GM03348 (cell line): ENCODE measurements at regions not wholly inside any gene's neighbourhood (a gene's known extent, or its start where the extent isn't known, plus 50 kb on each side); places are given as distances from the start of the nearest gene placed in this dataset.

ENCODE experiments used
- DNase-seq: peaks from one replicate; pipeline ENCODE4 v3.0.0; 2012; ENCODE audit warnings: low spot score

DNA sequence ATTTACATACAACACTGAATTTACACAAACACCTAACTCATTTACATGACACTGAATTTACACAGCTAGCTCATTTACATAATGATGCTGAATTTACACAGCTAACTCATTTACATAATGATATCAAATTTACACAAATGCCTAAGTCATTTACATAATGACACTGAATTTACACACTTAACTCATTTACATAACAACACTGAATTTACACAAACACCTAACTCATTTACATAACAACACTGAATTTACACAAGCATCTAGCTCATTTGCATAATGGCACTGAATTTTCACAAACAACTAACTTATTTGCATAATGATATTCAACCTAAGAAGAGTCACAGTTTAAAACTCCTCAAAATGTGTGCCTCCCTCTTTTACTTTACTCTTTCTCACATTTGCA is 511.7 kb downstream of the GALR1 start:
- DNase-seq = no peak

- no peak for DNase-seq
Observed at GRCh38 chr18:77762014-77762413, 512.4 kb downstream of the GALR1 start.

DNA sequence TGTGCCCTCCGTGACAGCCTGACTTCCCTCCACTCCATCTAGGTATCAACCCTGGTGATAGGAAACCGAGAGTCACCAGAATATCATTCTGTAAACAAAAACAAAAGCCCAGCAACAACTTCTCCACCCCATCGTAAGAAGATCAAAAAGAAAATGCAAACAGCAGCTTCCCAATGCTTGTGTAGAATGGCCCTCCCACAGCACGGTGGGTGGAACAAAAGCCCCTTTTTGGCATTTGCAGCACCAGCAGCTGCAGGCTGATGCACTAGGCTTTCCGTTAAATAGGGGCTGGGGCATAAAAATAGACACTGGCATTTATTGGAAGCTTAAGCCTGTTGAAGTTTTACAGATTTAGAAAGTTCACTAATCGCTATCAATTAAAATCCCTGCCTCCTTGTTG is 513.0 kb downstream of the GALR1 start:
- no peak for DNase-seq

- DNase-seq = no peak
Observed at GRCh38 chr18:77763530-77764145, 514.0 kb downstream of the GALR1 start.

- no peak for DNase-seq
Observed at GRCh38 chr18:77765468-77765867, 515.8 kb downstream of the GALR1 start.

- DNase-seq = no peak
Observed at GRCh38 chr18:77766421-77766820, 516.8 kb downstream of the GALR1 start.

DNA sequence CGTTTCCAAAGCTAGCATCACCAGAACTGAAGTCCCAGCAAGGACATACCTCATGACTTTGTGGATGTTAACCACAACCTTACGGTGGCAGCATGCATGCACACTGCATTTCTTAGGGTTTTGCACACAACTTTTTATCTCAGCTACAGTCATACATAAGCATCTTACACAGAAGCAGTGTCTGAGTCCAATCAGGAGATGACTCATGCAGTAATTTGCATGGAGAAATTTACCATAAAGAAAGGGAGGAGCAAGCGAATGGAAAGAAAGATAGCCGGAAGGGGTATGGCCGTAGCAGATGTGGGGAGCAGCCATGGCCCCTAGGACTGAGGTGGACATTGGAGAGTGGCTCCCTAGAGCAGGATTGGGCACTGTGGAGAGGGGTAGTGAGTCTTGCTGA is 522.5 kb downstream of the GALR1 start:
- DNase-seq = no peak

DNA sequence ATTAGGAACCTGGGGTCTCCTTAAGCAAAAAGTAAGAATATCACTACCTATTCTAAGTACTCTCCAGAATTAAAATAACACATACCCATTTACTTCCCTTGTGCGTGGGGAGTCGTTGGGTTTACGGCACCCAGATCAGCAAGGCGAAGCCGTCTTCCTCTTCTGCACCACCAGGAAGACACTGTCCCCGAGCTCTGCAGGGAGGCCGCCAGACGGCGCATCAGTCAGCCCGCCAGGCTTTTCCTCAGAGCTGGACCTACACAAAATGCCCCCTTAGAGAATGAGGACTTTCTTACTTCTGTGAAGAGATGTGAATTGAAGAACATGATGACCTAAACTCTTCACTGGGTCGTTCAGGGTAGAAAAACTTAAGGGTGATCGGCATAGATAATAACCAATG is 526.5 kb downstream of the GALR1 start:
- DNase-seq = no peak

- no peak for DNase-seq
Observed at GRCh38 chr18:77777163-77777562, 527.5 kb downstream of the GALR1 start.

DNA sequence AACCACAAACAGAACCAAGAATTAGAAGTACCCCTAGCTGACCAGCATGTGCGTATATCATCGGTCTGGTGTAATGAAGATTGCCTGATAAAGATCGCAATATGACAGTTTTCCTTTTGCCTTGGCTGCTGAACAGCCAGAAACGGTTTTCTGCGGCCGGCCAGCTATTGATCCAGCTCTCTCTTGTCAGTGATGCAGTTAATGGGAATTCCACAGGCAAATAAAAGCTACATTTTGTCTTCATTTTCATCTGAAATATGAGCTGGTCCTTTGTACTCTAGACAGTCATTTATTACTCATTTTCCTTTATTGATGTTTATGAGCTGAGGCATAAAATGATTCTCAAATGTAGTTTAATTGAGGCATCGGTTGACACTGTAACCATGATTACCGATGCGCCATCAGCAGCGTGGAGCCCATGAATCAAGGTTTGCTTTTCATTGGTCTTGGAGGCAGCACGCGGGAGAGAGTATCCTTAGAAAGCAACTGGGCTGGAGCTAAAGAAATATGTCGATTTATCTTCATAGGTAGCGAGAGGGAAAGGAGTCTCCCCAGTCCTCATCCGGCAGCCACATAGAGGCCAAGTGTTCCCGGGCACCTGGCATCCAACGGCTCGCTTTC is 535.2 kb downstream of the GALR1 start:
- no peak for DNase-seq

DNA sequence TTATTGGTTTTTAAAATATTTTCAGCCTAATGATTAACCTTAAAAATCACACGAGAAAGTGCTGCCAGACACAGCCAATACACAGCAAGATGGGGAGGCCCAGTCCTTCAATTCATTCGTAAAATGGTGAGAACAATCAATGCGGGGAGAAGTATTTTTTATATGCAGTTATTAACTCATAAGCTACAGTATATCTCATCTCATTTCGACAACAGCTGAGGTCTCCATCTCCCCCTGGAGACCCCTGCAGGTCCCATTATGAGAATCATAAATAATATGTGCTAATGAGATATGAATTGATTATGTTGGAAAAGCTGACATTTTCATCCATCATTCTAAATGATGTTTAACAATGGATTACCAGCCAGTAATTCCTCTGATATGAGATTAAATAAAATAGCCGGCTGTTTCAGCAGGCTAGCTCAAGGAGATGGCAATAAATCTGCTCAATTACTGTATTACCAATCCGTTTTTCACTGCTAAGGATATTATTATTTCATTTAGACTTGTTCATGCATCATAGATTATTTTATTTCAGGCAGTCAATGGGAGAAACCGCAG is 535.8 kb downstream of the GALR1 start:
- DNase-seq = no peak

GRCh38 chr18:77803024-77803423 is 553.4 kb downstream of the GALR1 start:
- no peak for DNase-seq

- no peak for DNase-seq
Observed at GRCh38 chr18:77804382-77804781, 554.7 kb downstream of the GALR1 start.

DNA sequence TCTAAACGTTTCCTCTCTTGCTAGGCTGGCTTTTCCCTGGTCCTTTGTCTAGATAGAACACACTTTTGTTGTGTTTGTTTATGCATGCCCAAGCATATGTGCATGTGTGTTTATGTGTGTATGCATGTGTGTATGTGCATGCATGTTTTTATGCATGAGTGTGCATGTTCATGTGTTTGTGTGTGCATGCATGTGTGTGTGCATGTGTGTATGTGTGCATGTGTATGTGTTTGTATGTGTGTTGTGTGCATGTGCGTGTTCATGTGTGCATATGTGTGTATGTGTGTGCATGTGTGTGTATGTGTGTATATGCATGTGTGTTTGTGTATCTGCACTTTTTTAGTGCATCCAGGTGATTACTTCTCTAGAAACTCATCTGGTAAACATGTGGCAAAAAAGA is 558.0 kb downstream of the GALR1 start:
- no peak for DNase-seq

GRCh38 chr18:77811503-77811902 is 561.9 kb downstream of the GALR1 start:
- no peak for DNase-seq

DNA sequence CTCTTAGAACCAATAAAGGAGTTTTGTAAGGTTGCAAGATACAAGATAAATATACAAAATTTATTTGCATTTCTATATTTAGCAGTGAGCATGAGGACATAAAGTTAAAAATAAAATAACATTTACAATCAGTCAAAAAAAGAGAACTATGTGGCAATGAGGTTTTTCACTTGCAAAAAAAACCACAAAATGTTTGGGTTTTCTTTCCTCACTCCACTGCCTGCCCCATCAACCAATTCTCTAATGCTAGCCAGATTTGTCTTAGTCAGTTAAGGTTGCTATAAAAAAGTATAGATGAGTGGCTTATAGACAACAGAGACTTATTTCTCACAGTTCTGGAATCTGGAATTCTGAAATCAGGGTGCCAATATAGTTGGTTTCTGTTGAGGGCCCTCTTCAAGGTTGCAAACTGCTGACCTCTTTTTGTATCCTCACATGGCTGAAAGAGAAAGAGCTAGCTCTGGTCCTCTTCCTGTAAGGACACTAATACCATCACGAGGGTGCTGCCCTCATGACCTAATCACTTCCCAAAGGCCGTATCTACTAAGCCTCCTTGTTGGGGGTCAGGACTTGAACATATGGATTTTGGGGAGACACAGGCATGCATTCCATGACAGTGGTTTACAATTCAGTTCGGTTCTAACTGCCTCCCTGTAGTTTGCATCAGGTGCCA is 566.2 kb downstream of the GALR1 start:
- no peak for DNase-seq

DNA sequence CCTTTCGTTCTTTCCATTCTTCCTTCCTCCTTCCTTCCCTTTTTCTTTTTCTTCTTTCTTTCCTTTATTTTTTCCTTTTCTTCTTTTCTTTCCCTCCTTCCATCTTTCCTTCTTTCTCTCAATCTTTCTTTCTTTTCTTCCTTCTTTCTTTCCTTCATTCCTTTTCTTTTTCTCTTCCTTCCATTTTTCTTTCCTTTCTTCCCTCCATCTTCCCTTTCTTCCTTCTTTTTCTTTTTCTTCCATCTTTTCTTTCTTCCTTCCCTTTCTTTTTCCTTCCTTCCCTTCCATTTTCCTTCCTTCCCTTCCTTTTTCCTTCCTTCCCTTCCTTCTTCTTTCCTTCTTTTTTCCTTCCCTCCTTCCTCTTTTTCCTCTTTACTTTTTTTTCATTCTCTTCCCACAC is 568.7 kb downstream of the GALR1 start:
- no peak for DNase-seq

DNA sequence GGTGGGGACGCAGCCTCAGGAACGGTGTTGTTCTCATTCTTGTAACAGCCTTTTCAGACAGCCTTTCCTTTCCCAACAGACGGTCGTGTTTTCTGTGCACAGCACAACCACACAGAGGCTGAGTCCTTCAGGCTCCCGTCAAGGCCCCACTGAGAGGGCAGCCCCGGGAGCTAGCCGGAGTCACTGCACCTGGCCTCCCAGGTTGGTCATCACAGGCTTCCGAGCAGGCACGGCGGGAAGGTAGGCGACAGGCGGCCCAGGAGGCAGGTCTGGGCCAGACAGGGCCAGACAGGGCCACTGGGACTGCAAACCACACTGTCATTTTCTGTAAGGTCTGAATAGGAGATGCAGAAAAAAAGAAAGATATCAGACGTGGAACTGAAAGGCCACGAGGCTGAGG is 570.8 kb downstream of the GALR1 start:
- no peak for DNase-seq

- DNase-seq = no peak
Observed at GRCh38 chr18:77821892-77822291, 572.2 kb downstream of the GALR1 start.

GRCh38 chr18:77822632-77823031 is 573.0 kb downstream of the GALR1 start:
- DNase-seq = no peak

DNA sequence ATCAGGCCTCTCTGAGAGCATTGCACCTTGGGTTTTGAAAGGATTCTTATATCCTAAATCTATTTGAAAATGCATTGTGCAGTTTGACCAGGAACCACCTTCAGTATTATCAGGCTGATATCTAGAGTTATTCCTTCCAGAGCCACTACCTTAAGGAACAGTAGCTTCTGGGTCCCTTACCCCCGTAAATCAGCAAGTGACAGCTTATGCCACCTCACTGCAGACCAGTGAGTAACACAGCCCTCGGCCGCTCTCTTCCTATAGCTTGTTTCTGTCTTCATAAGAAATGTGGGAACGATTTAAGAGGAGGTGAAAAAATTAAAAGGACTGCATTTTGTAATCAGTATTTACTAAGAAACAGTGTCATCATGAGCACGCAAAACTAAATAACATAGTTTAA is 584.2 kb downstream of the GALR1 start:
- no peak for DNase-seq

- no peak for DNase-seq
Observed at GRCh38 chr18:77851802-77852201, 602.2 kb downstream of the GALR1 start.

DNA sequence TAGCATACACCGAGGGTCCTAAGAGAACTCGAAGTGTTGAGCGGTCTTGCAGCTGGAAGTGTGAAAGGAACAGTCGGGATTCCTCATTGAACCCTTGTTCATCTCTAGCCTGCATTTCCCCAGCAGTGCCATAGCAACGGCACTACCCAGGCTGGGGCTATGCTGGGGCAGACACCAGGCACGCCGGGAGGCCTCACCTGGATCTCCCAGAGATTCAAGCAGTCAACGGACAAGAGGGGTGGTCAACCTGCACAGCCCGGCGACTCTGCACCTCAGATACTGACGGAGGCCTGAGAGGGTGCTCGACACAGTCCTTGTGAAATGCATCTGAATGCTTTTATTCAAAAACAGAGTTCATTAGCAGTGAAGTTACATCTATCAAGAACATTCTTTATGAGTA is 604.2 kb downstream of the GALR1 start:
- no peak for DNase-seq
